ENCODE measurements at regions not wholly inside any gene's neighbourhood (a gene's known extent, or its start where the extent isn't known, plus 50 kb on each side); places are given as distances from the start of the nearest gene placed in this dataset.

DNA sequence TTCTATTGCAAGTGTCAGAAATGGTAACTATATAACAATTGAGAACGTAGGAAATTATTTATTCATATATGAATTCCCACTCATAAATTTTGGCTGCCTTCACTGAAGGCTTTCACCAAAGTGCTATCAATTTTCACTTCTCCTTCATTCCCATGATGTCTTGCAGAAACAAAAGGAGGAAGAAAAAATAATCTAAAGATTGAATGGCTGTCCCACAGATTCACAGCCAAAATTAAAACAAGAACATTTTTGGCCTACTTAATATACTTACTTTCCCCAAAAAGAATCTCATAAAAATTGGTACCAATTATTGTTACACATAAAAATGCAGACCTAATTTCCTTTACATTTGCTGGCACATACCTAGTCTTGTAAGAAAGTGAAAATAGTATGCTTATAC is 616.1 kb downstream of the CD109 start:
- no peaks in the 10 kb centered on the region for H3K4me1 ChIP-seq (ENCODE audit: insufficient read depth, insufficient read length)
- H3K27me3 ChIP-seq (ENCODE audit: insufficient read depth, insufficient read length): no peaks in the 10 kb centered on the region
- no peaks in the 10 kb centered on the region for H3K9me3 ChIP-seq (ENCODE audit: insufficient read depth, low read length)
- H3K9ac ChIP-seq (ENCODE audit: insufficient read length, low read depth): no peak overlapping the region
- DNase-seq (ENCODE audit: low read depth, low spot score): no peak
- H3K4me3 ChIP-seq (ENCODE audit: insufficient read length, low read depth): no peak overlapping the region
- TF ChIP-seq SUZ12 (IDR thresholded peaks at IDR 0.05; ENCODE audit: extremely low read depth, insufficient read depth, insufficient read length) (no peak), ZNF274 (IDR thresholded peaks at IDR 0.05; ENCODE audit: low read depth, low read length) (no peak), YY1 (IDR thresholded peaks at IDR 0.05; ENCODE audit: insufficient read depth, insufficient read length) (no peak)
- no peaks in the 10 kb centered on the region for H3K36me3 ChIP-seq (ENCODE audit: insufficient read depth, insufficient read length, low read length)

DNA sequence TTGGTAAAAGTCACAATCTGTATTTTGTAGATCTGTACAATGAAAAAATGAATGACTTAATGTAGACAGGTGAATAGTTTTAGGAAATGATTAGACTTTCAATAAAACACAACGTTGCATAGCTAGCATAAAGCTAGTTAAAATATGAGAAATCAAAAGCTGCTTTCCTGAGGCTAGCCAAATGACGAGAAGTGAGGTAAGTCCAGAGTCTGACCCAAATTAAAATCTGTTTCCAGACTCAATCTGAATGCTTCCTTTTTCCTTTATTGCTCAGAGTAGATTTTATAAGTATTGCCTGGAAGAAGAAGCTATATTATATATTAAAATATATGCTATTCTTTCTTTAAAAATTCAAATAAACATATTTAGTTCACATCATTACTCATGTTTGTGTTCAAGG is 615.4 kb downstream of the CD109 start:
- H3K9me3 ChIP-seq (ENCODE audit: insufficient read depth, low read length): no peaks in the 10 kb centered on the region
- H3K27me3 ChIP-seq (ENCODE audit: insufficient read depth, insufficient read length): no peaks in the 10 kb centered on the region
- H3K9ac ChIP-seq (ENCODE audit: insufficient read length, low read depth): no peak overlapping the region
- H3K4me3 ChIP-seq (ENCODE audit: insufficient read length, low read depth): no peak overlapping the region
- no peak for DNase-seq (ENCODE audit: low read depth, low spot score)
- TF ChIP-seq ZNF274 (IDR thresholded peaks at IDR 0.05; ENCODE audit: low read depth, low read length) (no peak), SUZ12 (IDR thresholded peaks at IDR 0.05; ENCODE audit: extremely low read depth, insufficient read depth, insufficient read length) (no peak), YY1 (IDR thresholded peaks at IDR 0.05; ENCODE audit: insufficient read depth, insufficient read length) (no peak)
- no peaks in the 10 kb centered on the region for H3K4me1 ChIP-seq (ENCODE audit: insufficient read depth, insufficient read length)
- no peaks in the 10 kb centered on the region for H3K36me3 ChIP-seq (ENCODE audit: insufficient read depth, insufficient read length, low read length)

DNA sequence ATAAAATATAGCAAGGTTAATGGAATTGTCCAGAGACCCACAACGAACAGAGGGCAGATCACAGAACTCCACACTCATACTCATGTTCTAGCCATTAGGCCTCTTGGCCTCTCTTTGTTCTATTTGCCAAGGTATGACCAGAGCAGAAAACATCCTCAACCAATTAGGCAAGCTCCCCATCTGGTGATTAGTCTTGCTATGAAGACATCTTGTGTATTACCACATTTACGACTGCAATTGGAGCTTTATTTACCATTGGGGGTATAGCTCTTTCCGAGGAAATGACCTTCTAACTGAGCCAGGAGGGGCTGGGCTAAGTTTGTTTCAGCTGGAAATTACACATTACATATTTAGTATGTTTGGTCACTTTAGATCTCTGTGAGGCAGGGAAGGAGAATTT is 593.9 kb downstream of the CD109 start:
- no peak for DNase-seq (ENCODE audit: low read depth, low spot score)
- no peak overlapping the region for H3K4me3 ChIP-seq (ENCODE audit: insufficient read length, low read depth)
- no peaks in the 10 kb centered on the region for H3K9me3 ChIP-seq (ENCODE audit: insufficient read depth, low read length)

DNA sequence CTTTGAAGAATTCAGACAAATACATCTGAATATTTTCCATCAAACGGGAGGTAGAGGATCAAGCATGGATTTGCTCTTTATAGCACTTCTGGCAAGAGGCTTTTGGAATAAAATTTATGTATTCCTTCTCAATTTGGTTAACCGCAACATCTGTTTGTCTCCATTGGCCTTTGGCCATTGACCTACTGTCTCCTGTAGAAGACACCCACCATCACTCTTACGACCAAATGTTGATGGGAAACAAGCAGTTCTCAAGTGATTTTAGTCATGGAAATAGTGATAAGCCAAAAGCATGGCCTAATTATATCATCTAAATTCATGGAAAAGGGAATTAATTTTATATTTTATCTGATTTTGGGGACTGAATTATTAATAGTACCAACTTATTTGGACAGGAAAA is 591.9 kb downstream of the CD109 start:
- no peaks in the 10 kb centered on the region for H3K9me3 ChIP-seq (ENCODE audit: insufficient read depth, low read length)
- H3K4me1 ChIP-seq (ENCODE audit: insufficient read depth, insufficient read length): no peaks in the 10 kb centered on the region
- H3K9ac ChIP-seq (ENCODE audit: insufficient read length, low read depth): no peak overlapping the region
- H3K4me3 ChIP-seq (ENCODE audit: insufficient read length, low read depth): no peak overlapping the region
- H3K36me3 ChIP-seq (ENCODE audit: insufficient read depth, insufficient read length, low read length): no peaks in the 10 kb centered on the region
- DNase-seq (ENCODE audit: low read depth, low spot score): no peak
- no peaks in the 10 kb centered on the region for H3K27me3 ChIP-seq (ENCODE audit: insufficient read depth, insufficient read length)
- TF ChIP-seq SUZ12 (IDR thresholded peaks at IDR 0.05; ENCODE audit: extremely low read depth, insufficient read depth, insufficient read length): no peak
- no peak for TF ChIP-seq ZNF274 (IDR thresholded peaks at IDR 0.05; ENCODE audit: low read depth, low read length)
- TF ChIP-seq YY1 (IDR thresholded peaks at IDR 0.05; ENCODE audit: insufficient read depth, insufficient read length): no peak

More for the DNA sequence above, 593.9 kb downstream of the CD109 start:
- no peaks in the 10 kb centered on the region for H3K27me3 ChIP-seq (ENCODE audit: insufficient read depth, insufficient read length)
- H3K4me1 ChIP-seq (ENCODE audit: insufficient read depth, insufficient read length): no peaks in the 10 kb centered on the region
- TF ChIP-seq ZNF274 (IDR thresholded peaks at IDR 0.05; ENCODE audit: low read depth, low read length) (no peak), SUZ12 (IDR thresholded peaks at IDR 0.05; ENCODE audit: extremely low read depth, insufficient read depth, insufficient read length) (no peak), YY1 (IDR thresholded peaks at IDR 0.05; ENCODE audit: insufficient read depth, insufficient read length) (no peak)
- H3K36me3 ChIP-seq (ENCODE audit: insufficient read depth, insufficient read length, low read length): no peaks in the 10 kb centered on the region
- no peak overlapping the region for H3K9ac ChIP-seq (ENCODE audit: insufficient read length, low read depth)

DNA sequence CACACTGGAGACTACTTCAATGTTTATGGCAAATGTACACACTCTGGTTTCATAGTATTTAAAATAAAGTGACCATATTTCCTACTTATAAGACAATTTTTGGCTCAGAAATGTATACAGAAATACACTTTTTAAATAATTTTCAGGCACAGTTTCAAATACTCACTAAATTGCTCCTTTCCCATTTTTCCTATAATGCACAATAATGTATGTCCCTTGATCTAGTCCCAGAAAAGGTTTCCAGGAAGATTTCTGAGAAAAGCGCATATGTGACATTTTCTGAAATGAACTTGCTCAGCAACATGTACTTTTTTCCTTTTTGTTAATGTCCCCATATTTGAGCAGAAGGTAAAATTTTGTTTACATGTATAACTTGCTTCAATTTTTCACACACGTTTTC is 591.4 kb downstream of the CD109 start:
- Histone ChIP-seq H3K27me3 (ENCODE audit: insufficient read depth, insufficient read length) (no peaks in the 10 kb centered on the region), H3K36me3 (ENCODE audit: insufficient read depth, insufficient read length, low read length) (no peaks in the 10 kb centered on the region), H3K4me3 (ENCODE audit: insufficient read length, low read depth) (no peak overlapping the region), H3K9me3 (ENCODE audit: insufficient read depth, low read length) (no peaks in the 10 kb centered on the region), H3K9ac (ENCODE audit: insufficient read length, low read depth) (no peak overlapping the region), H3K4me1 (ENCODE audit: insufficient read depth, insufficient read length) (no peaks in the 10 kb centered on the region)
- no peak for DNase-seq (ENCODE audit: low read depth, low spot score)
- TF ChIP-seq SUZ12 (IDR thresholded peaks at IDR 0.05; ENCODE audit: extremely low read depth, insufficient read depth, insufficient read length): no peak
- no peak for TF ChIP-seq ZNF274 (IDR thresholded peaks at IDR 0.05; ENCODE audit: low read depth, low read length)
- TF ChIP-seq YY1 (IDR thresholded peaks at IDR 0.05; ENCODE audit: insufficient read depth, insufficient read length): no peak

DNA sequence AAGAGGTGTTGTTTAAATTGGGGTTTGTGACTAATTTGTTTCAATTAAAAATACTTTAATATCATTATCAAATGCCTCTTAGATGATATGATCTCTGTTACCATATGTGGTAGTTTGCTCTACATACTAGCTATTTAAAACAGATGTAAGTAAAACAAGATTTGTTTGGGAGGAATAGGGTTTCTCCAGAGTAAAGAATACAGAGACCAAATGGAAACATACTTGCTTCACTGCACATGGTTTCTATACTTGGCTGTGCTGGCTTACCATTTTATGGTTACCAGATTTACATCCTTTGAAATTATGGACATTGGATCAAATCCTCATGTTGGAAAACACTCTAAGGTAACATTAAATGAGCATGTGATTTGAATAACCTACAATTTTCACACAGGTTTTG is 588.3 kb downstream of the CD109 start:
- Histone ChIP-seq H3K4me1 (ENCODE audit: insufficient read depth, insufficient read length) (no peaks in the 10 kb centered on the region), H3K27me3 (ENCODE audit: insufficient read depth, insufficient read length) (no peaks in the 10 kb centered on the region), H3K36me3 (ENCODE audit: insufficient read depth, insufficient read length, low read length) (no peaks in the 10 kb centered on the region), H3K4me3 (ENCODE audit: insufficient read length, low read depth) (no peak overlapping the region), H3K9me3 (ENCODE audit: insufficient read depth, low read length) (no peaks in the 10 kb centered on the region), H3K9ac (ENCODE audit: insufficient read length, low read depth) (no peak overlapping the region)
- no peak for TF ChIP-seq SUZ12 (IDR thresholded peaks at IDR 0.05; ENCODE audit: extremely low read depth, insufficient read depth, insufficient read length)
- no peak for DNase-seq (ENCODE audit: low read depth, low spot score)

DNA sequence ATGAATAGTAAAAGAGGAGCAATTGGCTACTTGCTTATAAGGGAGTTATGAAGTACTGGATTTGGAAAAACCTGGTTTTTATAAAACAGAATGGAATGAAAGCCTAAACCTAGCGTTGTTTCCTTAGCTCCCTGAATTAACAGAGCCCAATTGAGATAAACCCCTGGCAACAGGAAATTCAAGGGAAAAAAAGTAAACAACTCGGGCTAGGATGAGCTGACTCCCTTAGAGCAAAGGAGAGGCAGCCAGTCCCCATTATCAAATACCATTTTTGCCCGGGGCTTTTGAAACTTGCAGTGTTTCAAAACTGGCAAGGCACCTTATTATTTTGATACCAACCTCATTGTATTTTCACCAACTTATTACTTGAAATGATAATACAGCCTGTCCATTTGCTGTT is 587.5 kb downstream of the CD109 start:
- Histone ChIP-seq H3K9ac (ENCODE audit: insufficient read length, low read depth) (no peak overlapping the region), H3K27me3 (ENCODE audit: insufficient read depth, insufficient read length) (no peaks in the 10 kb centered on the region), H3K4me3 (ENCODE audit: insufficient read length, low read depth) (no peak overlapping the region), H3K4me1 (ENCODE audit: insufficient read depth, insufficient read length) (no peaks in the 10 kb centered on the region), H3K9me3 (ENCODE audit: insufficient read depth, low read length) (no peaks in the 10 kb centered on the region), H3K36me3 (ENCODE audit: insufficient read depth, insufficient read length, low read length) (no peaks in the 10 kb centered on the region)
- TF ChIP-seq ZNF274 (IDR thresholded peaks at IDR 0.05; ENCODE audit: low read depth, low read length) (no peak), SUZ12 (IDR thresholded peaks at IDR 0.05; ENCODE audit: extremely low read depth, insufficient read depth, insufficient read length) (no peak), YY1 (IDR thresholded peaks at IDR 0.05; ENCODE audit: insufficient read depth, insufficient read length) (no peak)
- no peak for DNase-seq (ENCODE audit: low read depth, low spot score)

DNA sequence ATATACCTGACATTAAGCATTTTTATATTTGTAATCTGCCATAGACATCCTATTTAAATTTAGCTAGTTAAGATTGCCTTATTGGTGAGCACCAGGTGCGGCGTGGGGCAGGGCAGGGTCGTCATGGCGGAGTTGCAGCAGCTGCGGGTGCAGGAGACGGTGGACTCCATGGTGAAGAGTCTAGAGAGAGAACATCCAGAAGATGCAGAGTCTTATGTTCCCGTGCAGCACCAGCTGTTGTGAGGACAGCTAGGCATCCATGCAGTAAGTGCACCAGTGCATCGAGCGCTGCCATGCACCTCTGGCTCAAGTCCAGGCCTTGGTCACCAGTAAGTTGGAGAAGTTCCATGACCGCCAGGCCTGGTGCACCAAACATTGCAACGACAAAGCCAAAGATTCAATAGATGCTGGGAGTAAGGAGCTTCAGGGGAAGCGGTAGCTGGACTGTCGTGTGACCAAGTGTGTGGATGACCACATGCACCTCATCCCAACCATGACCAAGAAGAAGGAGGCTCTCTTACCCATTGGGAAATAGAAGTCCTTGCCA is 586.2 kb downstream of the CD109 start:
- H3K36me3 ChIP-seq (ENCODE audit: insufficient read depth, insufficient read length, low read length): no peaks in the 10 kb centered on the region
- H3K9ac ChIP-seq (ENCODE audit: insufficient read length, low read depth): no peak overlapping the region
- H3K9me3 ChIP-seq (ENCODE audit: insufficient read depth, low read length): no peaks in the 10 kb centered on the region
- H3K4me3 ChIP-seq (ENCODE audit: insufficient read length, low read depth): no peak overlapping the region
- DNase-seq (ENCODE audit: low read depth, low spot score): no peak
- no peak for TF ChIP-seq SUZ12 (IDR thresholded peaks at IDR 0.05; ENCODE audit: extremely low read depth, insufficient read depth, insufficient read length)
- no peak for TF ChIP-seq YY1 (IDR thresholded peaks at IDR 0.05; ENCODE audit: insufficient read depth, insufficient read length)
- TF ChIP-seq ZNF274 (IDR thresholded peaks at IDR 0.05; ENCODE audit: low read depth, low read length): no peak
- H3K4me1 ChIP-seq (ENCODE audit: insufficient read depth, insufficient read length): no peaks in the 10 kb centered on the region
- no peaks in the 10 kb centered on the region for H3K27me3 ChIP-seq (ENCODE audit: insufficient read depth, insufficient read length)

Data from NT2/D1 (cell line).